D721Med (cell line): ENCODE measurements at regions not wholly inside any gene's neighbourhood (a gene's known extent, or its start where the extent isn't known, plus 50 kb on each side); places are given as distances from the start of the nearest gene placed in this dataset.
"Not testable (repeated sequence)": the region's sequence is repeated elsewhere in the genome, so short reads cannot be mapped to it uniquely, and the experiment has no call there.

ENCODE experiments used
- DNase-seq: peaks from one replicate; pipeline ENCODE4 v3.0.0; 2011; ENCODE audit warnings: low spot score; ENCODE audit not compliant: insufficient read length
- FAIRE-seq: peaks from 2 replicates; lab custom pipeline; 2011; peaks lifted over from hg19 to GRCh38; lab: Jason Lieb, UNC
- TF ChIP-seq, protein P1 (sequence below): IDR thresholded peaks from 2 replicates; pipeline ENCODE4 v1.5.1; 2012; ENCODE audit warnings: mild to moderate bottlenecking, control low read depth; ENCODE audit not compliant: insufficient read depth; ENCODE audit errors: missing control alignments

DNA sequence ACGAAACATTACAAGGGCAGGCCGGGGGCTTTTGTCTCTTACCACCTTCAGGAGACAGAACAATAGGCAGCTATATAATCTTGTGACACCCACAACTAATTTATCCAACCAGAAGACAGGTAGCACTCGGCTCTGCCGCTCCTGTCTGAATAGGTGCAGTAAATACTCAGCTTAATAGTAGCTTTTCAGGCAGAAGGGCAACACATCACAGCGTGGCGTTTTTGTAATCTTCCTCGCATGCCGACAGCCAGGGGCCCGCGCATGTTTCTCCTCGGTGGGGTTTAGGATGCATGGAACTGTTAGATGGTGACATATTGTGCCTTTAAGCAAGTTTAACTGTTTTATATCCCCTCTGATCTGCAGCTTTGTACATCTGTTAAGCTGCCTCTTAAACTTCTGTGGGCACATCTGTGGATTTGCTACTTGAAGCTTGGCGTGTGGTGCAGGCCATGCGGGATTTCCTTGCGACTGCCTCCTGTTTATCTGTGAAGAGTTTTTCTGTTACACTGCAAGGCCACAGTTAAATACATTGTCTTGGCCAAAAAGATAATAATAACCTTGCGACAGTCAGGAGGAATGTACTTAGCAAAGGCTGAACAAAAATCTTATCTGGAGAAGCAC, 123.2 kb upstream of the BNIP2 start:
- DNase-seq, result no peak
- peak; percentile 77 for FAIRE-seq
- TF ChIP-seq, protein P1, sequence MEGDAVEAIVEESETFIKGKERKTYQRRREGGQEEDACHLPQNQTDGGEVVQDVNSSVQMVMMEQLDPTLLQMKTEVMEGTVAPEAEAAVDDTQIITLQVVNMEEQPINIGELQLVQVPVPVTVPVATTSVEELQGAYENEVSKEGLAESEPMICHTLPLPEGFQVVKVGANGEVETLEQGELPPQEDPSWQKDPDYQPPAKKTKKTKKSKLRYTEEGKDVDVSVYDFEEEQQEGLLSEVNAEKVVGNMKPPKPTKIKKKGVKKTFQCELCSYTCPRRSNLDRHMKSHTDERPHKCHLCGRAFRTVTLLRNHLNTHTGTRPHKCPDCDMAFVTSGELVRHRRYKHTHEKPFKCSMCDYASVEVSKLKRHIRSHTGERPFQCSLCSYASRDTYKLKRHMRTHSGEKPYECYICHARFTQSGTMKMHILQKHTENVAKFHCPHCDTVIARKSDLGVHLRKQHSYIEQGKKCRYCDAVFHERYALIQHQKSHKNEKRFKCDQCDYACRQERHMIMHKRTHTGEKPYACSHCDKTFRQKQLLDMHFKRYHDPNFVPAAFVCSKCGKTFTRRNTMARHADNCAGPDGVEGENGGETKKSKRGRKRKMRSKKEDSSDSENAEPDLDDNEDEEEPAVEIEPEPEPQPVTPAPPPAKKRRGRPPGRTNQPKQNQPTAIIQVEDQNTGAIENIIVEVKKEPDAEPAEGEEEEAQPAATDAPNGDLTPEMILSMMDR, result no peak

DNA sequence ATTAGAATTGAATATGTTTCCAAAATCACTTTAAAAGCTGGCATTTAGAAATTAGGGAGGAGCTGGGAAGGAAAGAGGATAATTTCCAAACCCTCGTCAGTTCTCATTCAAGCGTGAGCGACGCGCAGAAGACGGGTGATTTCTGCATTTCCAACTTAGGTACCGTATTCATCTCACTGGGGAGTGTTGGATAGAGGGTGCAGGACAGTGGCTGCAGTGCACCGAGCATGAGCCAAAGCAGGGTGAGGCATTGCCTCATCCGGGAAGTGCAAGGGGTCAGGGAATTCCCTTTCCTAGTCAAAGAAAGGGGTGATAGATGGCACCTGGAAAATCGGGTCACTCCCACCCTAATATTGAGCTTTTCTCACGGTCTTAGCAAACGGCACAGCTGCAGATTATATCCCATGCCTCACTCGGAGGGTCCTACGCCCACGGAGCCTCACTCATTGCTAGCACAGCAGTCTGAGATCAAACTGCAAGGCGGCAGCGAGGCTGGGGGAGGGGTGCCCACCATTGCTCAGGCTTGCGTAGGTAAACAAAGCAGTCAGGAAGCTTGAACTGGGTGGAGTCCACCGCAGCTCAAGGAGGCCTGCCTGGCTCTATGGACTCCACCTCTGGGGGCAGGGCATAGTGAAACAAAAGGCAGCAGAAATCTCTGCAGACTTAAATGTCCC, 114.3 kb upstream of the BNIP2 start:
- DNase-seq, FAIRE-seq: not testable (repeated sequence)

DNA sequence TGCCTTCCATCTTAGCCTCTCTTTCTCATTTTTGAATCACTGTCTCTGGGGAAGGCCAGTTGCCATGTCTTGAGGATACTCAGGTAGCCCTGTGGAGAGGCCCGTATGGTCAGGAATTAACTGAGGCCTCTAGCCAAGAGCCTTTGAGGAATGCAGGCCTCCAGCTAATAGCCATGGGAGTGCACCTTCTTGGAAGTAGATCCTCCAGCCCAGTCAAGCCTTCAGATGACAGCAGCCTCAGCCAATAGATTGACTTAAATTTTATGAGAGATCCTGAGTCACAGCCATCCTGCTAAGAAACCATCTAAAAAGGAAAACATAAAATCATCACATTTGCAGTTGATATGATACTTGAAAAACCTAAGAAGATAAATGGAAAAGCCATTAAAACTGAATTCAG, 112.5 kb upstream of the BNIP2 start:
- DNase-seq, result no peak
- TF ChIP-seq, protein P1, result no peak
- no peak for FAIRE-seq

DNA sequence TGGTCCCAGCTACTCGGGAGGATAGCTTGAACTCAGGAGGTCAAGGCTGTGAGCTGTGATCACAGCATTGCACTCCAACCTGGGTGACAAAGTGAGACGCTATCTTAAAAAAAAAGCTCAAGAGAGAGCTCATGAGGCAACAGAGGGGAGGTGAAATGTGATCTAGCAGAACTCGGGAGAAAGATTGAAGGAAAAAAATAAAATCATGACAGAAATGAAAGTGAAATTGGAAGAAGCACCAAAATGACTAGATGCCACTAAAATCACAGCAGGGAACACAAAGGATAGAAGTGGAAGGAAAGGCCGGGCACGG, 109.4 kb upstream of the BNIP2 start:
- FAIRE-seq (no peak), DNase-seq (no peak)
- TF ChIP-seq, protein P1, result no peak

DNA sequence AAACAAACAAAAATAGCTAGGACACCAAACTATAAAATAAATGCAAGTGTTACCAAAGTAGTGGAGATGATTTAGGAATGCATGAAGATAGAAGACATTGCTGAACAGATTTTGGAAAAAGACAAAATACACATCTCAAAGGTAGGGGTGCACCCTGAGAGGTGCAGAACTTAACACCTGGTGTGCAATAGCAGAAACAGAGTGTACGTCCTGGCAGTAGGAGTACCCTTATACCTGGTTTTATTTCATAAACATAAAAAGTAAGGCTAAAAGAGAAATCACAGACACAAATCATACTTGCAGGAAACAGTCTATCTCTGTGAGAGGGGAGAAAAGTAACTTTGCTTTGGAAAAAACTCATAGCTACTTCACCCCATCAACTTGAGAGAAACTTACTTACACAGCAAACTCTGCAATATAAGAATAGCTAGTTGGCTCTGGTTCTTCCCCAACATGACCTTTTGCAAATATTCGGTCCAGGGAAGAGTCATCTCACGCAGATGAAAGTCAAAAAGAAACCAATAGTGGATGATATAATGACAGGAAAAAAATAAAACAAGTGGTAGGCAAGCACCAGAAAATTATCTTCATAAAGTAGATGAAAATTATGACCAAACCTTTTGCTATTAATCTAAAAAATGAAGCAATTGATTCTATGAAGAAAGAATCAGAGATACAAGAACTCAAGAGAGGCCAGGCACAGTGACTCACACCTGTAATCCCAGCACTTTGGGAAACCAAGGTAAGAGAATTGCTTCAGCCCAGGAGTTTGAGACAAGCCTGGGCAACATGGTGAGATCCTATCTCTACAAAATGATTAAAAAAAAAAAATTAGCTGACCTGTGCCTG, 108.9 kb upstream of the BNIP2 start:
- TF ChIP-seq, protein P1, result no peak
- FAIRE-seq, result no peak
- DNase-seq, result no peak

DNA sequence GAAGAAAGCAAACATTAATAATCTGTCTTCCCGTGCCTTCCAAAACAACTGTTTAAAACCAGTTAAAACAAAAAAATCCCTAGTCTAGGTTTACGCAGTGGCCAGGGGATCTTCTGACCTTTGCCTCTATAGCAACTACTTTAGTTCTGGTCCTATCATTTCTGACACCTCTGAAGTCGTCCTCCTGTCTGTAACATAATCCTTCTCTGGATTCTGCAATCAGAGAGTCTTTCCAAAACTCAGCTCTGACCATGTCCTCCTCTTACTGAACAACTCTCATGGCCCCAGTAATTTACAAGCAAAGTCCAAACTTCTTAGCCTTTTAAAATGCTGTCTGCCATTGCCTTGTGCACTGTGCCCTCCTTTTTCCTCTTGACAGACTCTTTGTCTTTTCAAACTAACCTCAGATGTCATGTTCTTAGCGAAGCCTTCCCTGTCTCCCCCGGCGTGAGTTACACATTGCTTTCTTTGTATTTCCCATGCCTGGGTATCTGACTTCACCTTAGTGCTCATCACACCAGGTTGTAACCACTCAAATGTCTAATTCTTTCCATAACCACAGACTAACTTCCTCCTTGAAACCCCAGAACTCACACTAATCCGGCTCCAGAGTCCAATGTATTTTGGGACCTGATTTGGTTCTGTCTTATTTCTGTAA, 105.2 kb upstream of the BNIP2 start:
- DNase-seq (no peak), FAIRE-seq (no peak)
- TF ChIP-seq, protein P1, result no peak

DNA sequence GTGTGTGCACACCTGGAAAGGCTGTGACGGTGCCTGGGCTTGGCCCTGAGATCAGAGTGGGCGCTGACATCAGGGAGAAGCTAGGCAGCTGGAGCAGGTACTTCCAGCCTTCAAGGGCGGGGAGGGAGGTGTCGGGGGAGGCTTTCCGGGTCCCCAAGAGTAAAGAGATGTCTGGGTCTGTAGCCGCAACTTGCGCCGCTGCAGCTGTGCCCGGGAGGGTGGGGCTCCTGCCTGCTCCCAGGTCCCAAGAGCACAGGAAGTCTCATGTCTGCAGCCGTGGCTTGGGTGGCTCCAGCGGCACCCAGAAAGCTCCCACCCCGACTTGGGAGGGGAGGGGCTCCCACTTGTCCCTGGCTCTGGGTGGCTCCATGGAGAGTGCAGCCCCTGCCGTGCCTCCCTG, 103.2 kb upstream of the BNIP2 start:
- FAIRE-seq (no peak), DNase-seq (no peak)
- TF ChIP-seq, protein P1, result no peak
